GM23338 (cell line): ENCODE measurements at regions not wholly inside any gene's neighbourhood (a gene's known extent, or its start where the extent isn't known, plus 50 kb on each side); places are given as distances from the start of the nearest gene placed in this dataset.

Experiments used
- ATAC-seq: fragments of 200-7000 bp; cut with Tn5 transposase; 3 replicates; pipeline ENCODE4 v1.9.1; 2020
- DNase-seq: peaks from one replicate; pipeline ENCODE4 v3.0.0-alpha.2; 2015; ENCODE audit warnings: low spot score
- H2AFZ ChIP-seq: fragments of 200-600 bp; sonication (generic); 2 replicates; pipeline ENCODE4 v1.8.0; 2016; ENCODE audit warnings: antibody characterized with exemption, mild to moderate bottlenecking, moderate library complexity
- H3F3A ChIP-seq: fragments of 200-600 bp; sonication (generic); replicated peaks from 2 replicates; pipeline ENCODE4 v1.8.0; 2017; ENCODE audit warnings: antibody characterized with exemption, mixed run types, low read depth
- H3K27ac ChIP-seq: fragments of 200-600 bp; sonication (generic); 2 replicates; pipeline ENCODE4 v1.6.1; 2016; ENCODE audit warnings: low read depth
- H3K27me3 ChIP-seq: fragments of 200-600 bp; sonication (generic); 2 replicates; pipeline ENCODE4 v1.8.0; 2016; ENCODE audit warnings: mild to moderate bottlenecking, mixed run types, moderate library complexity; ENCODE audit not compliant: insufficient read depth
- H3K36me3 ChIP-seq: fragments of 200-600 bp; sonication (generic); 2 replicates; pipeline ENCODE4 v1.8.0; 2016; ENCODE audit warnings: mild to moderate bottlenecking; ENCODE audit not compliant: insufficient read depth
- H3K4me1 ChIP-seq: fragments of 200-600 bp; sonication (generic); 2 replicates; pipeline ENCODE4 v1.8.0; 2016; ENCODE audit warnings: mild to moderate bottlenecking, moderate library complexity; ENCODE audit not compliant: insufficient read depth
- H3K4me2 ChIP-seq: fragments of 200-600 bp; sonication (generic); 2 replicates; pipeline ENCODE4 v1.7.1; 2017; ENCODE audit warnings: mixed run types
- H3K4me3 ChIP-seq: fragments of 200-600 bp; sonication (generic); 2 replicates; pipeline ENCODE4 v1.6.1; 2016; ENCODE audit warnings: mixed run types
- H3K79me2 ChIP-seq: fragments of 200-600 bp; sonication (generic); replicated peaks from 2 replicates; pipeline ENCODE4 v1.8.0; 2017; ENCODE audit warnings: mild to moderate bottlenecking; ENCODE audit not compliant: insufficient read depth
- H3K9me2 ChIP-seq: fragments of 200-600 bp; sonication (generic); 2 replicates; pipeline ENCODE4 v1.8.0; 2017; ENCODE audit not compliant: insufficient read depth
- H4K20me1 ChIP-seq: fragments of 200-600 bp; sonication (generic); replicated peaks from 2 replicates; pipeline ENCODE4 v1.8.0; 2017; ENCODE audit warnings: mild to moderate bottlenecking; ENCODE audit not compliant: insufficient read depth
- H3K27ac Mint-ChIP-seq: 2 replicates; pipeline ENCODE4 v1.8.0; 2020; ENCODE audit warnings: inconsistent platforms, mild to moderate bottlenecking, moderate library complexity, mixed read lengths
- H3K27me3 Mint-ChIP-seq: 3 replicates; pipeline ENCODE4 v1.8.0; 2022; ENCODE audit warnings: low read depth, mild to moderate bottlenecking, moderate library complexity, mixed read lengths, inconsistent platforms; ENCODE audit not compliant: insufficient read depth, poor library complexity
- H3K36me3 Mint-ChIP-seq: 3 replicates; pipeline ENCODE4 v1.8.0; 2021; ENCODE audit warnings: low read depth, mild to moderate bottlenecking, inconsistent platforms, moderate library complexity, mixed read lengths
- H3K4me1 Mint-ChIP-seq: 3 replicates; pipeline ENCODE4 v1.8.0; 2020; ENCODE audit warnings: mild to moderate bottlenecking, inconsistent platforms, mixed read lengths
- H3K4me3 Mint-ChIP-seq: 3 replicates; pipeline ENCODE4 v1.8.0; 2021; ENCODE audit warnings: moderate library complexity, mild to moderate bottlenecking, inconsistent platforms, mixed read lengths
- H3K9me3 Mint-ChIP-seq: 3 replicates; pipeline ENCODE4 v1.8.0; 2020; ENCODE audit warnings: moderate library complexity, mild to moderate bottlenecking, inconsistent platforms, mixed read lengths
- EZH2 ChIP-seq: fragments of 200-600 bp; sonication (generic); IDR thresholded peaks from one replicate; pipeline ENCODE4 v1.8.0; 2017; ENCODE audit warnings: antibody characterized with exemption, mild to moderate bottlenecking, low read depth; ENCODE audit not compliant: unreplicated experiment
- EZH2phosphoT487 ChIP-seq: fragments of 200-600 bp; sonication (generic); IDR thresholded peaks from one replicate; pipeline ENCODE4 v1.8.1; 2018; ENCODE audit warnings: antibody characterized with exemption; ENCODE audit not compliant: unreplicated experiment
- JUNB ChIP-seq: IDR thresholded peaks from one replicate; pipeline ENCODE4 v1.6.1; 2016; ENCODE audit warnings: antibody characterized with exemption; ENCODE audit not compliant: unreplicated experiment
- NANOG ChIP-seq: IDR thresholded peaks from 2 replicates; pipeline ENCODE4 v1.6.1; 2016; ENCODE audit warnings: antibody characterized with exemption, borderline replicate concordance
- TF ChIP-seq, protein P1 (sequence below), 2 experiments: fragments of 200-600 bp in 1 of 2; sonication (generic) in 1 of 2; conservative IDR thresholded peaks; 2 replicates each; pipeline versions ENCODE4 v1.5.1 to v1.6.1; 2016 to 2017; ENCODE audit warnings: antibody characterized with exemption in 2 of 2, low read depth in 2 of 2, mild to moderate bottlenecking in 2 of 2, moderate library complexity in 1 of 2
- TF ChIP-seq, protein P2 (sequence below): IDR thresholded peaks from one replicate; pipeline ENCODE4 v1.6.1; 2018; ENCODE audit warnings: antibody characterized with exemption; ENCODE audit not compliant: unreplicated experiment
- TF ChIP-seq, protein P3 (sequence below): IDR thresholded peaks from 2 replicates; pipeline ENCODE4 v1.6.1; 2016; ENCODE audit warnings: antibody characterized with exemption
- TF ChIP-seq, protein P4 (sequence below): fragments of 250-450 bp; sonication (Bioruptor Pico); IDR thresholded peaks from 2 replicates; pipeline ENCODE4 v1.5.0; 2020; ENCODE audit warnings: mild to moderate bottlenecking, moderate library complexity

DNA sequence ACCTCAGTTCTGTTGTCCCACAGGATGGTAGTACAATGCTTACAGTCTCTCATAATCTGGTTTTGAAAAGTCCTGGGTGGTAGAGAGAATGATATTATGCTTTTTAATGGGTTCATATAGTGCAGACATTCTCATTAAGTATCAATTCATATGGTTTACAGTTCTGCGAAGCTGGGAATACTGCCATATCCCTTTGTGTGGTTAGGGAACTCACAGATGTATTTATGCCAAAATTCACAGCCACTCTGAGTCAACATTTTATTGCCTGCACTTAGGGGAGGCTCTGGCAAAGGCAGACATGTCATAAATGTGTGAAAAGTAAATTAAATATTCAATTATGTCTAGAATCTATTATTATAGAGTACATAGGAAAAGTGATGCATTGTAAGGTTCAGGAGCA, 808.2 kb downstream of the SUCLG1 start (continued):
- TF ChIP-seq NANOG: no peak
- TF ChIP-seq, protein P1, sequence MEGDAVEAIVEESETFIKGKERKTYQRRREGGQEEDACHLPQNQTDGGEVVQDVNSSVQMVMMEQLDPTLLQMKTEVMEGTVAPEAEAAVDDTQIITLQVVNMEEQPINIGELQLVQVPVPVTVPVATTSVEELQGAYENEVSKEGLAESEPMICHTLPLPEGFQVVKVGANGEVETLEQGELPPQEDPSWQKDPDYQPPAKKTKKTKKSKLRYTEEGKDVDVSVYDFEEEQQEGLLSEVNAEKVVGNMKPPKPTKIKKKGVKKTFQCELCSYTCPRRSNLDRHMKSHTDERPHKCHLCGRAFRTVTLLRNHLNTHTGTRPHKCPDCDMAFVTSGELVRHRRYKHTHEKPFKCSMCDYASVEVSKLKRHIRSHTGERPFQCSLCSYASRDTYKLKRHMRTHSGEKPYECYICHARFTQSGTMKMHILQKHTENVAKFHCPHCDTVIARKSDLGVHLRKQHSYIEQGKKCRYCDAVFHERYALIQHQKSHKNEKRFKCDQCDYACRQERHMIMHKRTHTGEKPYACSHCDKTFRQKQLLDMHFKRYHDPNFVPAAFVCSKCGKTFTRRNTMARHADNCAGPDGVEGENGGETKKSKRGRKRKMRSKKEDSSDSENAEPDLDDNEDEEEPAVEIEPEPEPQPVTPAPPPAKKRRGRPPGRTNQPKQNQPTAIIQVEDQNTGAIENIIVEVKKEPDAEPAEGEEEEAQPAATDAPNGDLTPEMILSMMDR (conservative IDR thresholded peaks at IDR 0.05; ENCODE audit: low read depth in 2 of 2): no peak
- no peak for TF ChIP-seq EZH2
- TF ChIP-seq, protein P2, sequence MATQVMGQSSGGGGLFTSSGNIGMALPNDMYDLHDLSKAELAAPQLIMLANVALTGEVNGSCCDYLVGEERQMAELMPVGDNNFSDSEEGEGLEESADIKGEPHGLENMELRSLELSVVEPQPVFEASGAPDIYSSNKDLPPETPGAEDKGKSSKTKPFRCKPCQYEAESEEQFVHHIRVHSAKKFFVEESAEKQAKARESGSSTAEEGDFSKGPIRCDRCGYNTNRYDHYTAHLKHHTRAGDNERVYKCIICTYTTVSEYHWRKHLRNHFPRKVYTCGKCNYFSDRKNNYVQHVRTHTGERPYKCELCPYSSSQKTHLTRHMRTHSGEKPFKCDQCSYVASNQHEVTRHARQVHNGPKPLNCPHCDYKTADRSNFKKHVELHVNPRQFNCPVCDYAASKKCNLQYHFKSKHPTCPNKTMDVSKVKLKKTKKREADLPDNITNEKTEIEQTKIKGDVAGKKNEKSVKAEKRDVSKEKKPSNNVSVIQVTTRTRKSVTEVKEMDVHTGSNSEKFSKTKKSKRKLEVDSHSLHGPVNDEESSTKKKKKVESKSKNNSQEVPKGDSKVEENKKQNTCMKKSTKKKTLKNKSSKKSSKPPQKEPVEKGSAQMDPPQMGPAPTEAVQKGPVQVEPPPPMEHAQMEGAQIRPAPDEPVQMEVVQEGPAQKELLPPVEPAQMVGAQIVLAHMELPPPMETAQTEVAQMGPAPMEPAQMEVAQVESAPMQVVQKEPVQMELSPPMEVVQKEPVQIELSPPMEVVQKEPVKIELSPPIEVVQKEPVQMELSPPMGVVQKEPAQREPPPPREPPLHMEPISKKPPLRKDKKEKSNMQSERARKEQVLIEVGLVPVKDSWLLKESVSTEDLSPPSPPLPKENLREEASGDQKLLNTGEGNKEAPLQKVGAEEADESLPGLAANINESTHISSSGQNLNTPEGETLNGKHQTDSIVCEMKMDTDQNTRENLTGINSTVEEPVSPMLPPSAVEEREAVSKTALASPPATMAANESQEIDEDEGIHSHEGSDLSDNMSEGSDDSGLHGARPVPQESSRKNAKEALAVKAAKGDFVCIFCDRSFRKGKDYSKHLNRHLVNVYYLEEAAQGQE: no peak
- TF ChIP-seq JUNB: no peak
- no peak for TF ChIP-seq EZH2phosphoT487
- TF ChIP-seq, protein P3, sequence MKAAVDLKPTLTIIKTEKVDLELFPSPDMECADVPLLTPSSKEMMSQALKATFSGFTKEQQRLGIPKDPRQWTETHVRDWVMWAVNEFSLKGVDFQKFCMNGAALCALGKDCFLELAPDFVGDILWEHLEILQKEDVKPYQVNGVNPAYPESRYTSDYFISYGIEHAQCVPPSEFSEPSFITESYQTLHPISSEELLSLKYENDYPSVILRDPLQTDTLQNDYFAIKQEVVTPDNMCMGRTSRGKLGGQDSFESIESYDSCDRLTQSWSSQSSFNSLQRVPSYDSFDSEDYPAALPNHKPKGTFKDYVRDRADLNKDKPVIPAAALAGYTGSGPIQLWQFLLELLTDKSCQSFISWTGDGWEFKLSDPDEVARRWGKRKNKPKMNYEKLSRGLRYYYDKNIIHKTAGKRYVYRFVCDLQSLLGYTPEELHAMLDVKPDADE: no peak

DNA sequence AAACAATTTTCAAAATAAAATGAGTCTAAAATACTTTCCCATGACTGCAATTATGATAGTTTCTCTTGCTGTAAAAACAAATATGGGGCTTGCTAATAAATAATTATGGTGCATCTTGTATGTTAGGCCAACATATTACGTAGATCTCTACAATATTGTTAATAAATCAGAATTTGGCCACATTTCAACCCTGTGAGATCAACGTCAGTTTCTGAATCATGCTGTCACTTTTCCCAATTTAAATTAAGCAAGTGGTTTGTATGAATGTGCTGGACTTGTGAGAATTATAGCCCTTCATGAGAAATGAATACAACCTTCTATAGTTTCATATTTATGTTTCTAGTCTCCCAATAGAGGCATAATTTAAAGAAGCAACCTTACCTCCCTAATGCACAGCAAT, 808.9 kb downstream of the SUCLG1 start:
- no peaks in the 10 kb centered on the region for H3K36me3 Mint-ChIP-seq
- no peak overlapping the region for H3K4me3 Mint-ChIP-seq
- Histone ChIP-seq H3K4me2 (no peak overlapping the region), H3K4me1 (no peaks in the 10 kb centered on the region), H3K4me3 (no peak overlapping the region), H2AFZ (no peak overlapping the region), H3F3A (no peaks in the 10 kb centered on the region), H3K27me3 (no peaks in the 10 kb centered on the region), H3K9me2 (no peaks in the 10 kb centered on the region), H3K79me2 (no peaks in the 10 kb centered on the region), H3K36me3 (no peaks in the 10 kb centered on the region), H3K27ac (no peak overlapping the region), H4K20me1 (no peaks in the 10 kb centered on the region)
- no peak for ATAC-seq
- no peaks in the 10 kb centered on the region for H3K4me1 Mint-ChIP-seq
- no peak for DNase-seq
- H3K27me3 Mint-ChIP-seq: no peaks in the 10 kb centered on the region
- H3K27ac Mint-ChIP-seq: no peak overlapping the region; the same call in 1 of the 2 replicates
- no peaks in the 10 kb centered on the region for H3K9me3 Mint-ChIP-seq
- TF ChIP-seq, protein P4, sequence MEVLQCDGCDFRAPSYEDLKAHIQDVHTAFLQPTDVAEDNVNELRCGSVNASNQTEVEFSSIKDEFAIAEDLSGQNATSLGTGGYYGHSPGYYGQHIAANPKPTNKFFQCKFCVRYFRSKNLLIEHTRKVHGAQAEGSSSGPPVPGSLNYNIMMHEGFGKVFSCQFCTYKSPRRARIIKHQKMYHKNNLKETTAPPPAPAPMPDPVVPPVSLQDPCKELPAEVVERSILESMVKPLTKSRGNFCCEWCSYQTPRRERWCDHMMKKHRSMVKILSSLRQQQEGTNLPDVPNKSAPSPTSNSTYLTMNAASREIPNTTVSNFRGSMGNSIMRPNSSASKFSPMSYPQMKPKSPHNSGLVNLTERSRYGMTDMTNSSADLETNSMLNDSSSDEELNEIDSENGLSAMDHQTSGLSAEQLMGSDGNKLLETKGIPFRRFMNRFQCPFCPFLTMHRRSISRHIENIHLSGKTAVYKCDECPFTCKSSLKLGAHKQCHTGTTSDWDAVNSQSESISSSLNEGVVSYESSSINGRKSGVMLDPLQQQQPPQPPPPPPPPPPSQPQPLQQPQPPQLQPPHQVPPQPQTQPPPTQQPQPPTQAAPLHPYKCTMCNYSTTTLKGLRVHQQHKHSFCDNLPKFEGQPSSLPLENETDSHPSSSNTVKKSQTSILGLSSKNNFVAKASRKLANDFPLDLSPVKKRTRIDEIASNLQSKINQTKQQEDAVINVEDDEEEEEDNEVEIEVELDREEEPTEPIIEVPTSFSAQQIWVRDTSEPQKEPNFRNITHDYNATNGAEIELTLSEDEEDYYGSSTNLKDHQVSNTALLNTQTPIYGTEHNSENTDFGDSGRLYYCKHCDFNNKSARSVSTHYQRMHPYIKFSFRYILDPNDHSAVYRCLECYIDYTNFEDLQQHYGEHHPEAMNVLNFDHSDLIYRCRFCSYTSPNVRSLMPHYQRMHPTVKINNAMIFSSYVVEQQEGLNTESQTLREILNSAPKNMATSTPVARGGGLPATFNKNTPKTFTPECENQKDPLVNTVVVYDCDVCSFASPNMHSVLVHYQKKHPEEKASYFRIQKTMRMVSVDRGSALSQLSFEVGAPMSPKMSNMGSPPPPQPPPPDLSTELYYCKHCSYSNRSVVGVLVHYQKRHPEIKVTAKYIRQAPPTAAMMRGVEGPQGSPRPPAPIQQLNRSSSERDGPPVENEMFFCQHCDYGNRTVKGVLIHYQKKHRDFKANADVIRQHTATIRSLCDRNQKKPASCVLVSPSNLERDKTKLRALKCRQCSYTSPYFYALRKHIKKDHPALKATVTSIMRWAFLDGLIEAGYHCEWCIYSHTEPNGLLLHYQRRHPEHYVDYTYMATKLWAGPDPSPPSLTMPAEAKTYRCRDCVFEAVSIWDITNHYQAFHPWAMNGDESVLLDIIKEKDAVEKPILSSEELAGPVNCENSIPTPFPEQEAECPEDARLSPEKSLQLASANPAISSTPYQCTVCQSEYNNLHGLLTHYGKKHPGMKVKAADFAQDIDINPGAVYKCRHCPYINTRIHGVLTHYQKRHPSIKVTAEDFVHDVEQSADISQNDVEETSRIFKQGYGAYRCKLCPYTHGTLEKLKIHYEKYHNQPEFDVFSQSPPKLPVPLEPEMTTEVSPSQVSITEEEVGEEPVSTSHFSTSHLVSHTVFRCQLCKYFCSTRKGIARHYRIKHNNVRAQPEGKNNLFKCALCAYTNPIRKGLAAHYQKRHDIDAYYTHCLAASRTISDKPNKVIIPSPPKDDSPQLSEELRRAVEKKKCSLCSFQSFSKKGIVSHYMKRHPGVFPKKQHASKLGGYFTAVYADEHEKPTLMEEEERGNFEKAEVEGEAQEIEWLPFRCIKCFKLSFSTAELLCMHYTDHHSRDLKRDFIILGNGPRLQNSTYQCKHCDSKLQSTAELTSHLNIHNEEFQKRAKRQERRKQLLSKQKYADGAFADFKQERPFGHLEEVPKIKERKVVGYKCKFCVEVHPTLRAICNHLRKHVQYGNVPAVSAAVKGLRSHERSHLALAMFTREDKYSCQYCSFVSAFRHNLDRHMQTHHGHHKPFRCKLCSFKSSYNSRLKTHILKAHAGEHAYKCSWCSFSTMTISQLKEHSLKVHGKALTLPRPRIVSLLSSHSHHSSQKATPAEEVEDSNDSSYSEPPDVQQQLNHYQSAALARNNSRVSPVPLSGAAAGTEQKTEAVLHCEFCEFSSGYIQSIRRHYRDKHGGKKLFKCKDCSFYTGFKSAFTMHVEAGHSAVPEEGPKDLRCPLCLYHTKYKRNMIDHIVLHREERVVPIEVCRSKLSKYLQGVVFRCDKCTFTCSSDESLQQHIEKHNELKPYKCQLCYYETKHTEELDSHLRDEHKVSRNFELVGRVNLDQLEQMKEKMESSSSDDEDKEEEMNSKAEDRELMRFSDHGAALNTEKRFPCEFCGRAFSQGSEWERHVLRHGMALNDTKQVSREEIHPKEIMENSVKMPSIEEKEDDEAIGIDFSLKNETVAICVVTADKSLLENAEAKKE (CRISPR knock-in tag): no peak
- no peak for TF ChIP-seq JUNB
- TF ChIP-seq, protein P2: no peak
